Esophagus muscularis mucosa (tissue), 4 donors: ENCODE measurements at regions not wholly inside any gene's neighbourhood (a gene's known extent, or its start where the extent isn't known, plus 50 kb on each side); places are given as distances from the start of the nearest gene placed in this dataset.
"Not testable (repeated sequence)": the region's sequence is repeated elsewhere in the genome, so short reads cannot be mapped to it uniquely, and the experiment has no call there.

Experiments used
- DNase-seq: peaks from one replicate; pipeline ENCODE4 v3.0.0-alpha.2; 2017; ENCODE audit errors: extremely low spot score
- H3K27ac ChIP-seq, 4 donors: fragments of 200-600 bp; sonication (generic); replicated peaks in 1 of 4; 1 replicate in 3 of 4; 2 replicates in 1 of 4; pipeline ENCODE4 v1.5.1; 2016 to 2019; ENCODE audit warnings: mild to moderate bottlenecking in 1 of 4
- H3K27me3 ChIP-seq, 4 donors: fragments of 200-600 bp; sonication (generic); one replicate each; pipeline versions ENCODE4 v1.5.1 to v1.6.0; 2016 to 2019
- H3K36me3 ChIP-seq, 4 donors: fragments of 200-600 bp; sonication (generic); one replicate each; pipeline ENCODE4 v1.5.1; 2016 to 2019
- H3K4me1 ChIP-seq, 4 donors: fragments of 200-600 bp; sonication (generic); one replicate each; pipeline ENCODE4 v1.5.1; 2016 to 2019
- H3K4me3 ChIP-seq, 4 donors: fragments of 200-600 bp; sonication (generic); 1 replicate in 2 of 4; 2 replicates in 2 of 4; pipeline ENCODE4 v1.5.1; 2016 to 2019; ENCODE audit warnings: mild to moderate bottlenecking in 4 of 4, moderate library complexity in 1 of 4
- H3K9me3 ChIP-seq, 4 donors: fragments of 200-600 bp; sonication (generic); 1 replicate in 3 of 4; 2 replicates in 1 of 4; pipeline ENCODE4 v1.5.1; 2016 to 2019
- EP300 ChIP-seq: sonication (generic); formaldehyde crosslinking; IDR thresholded peaks from one replicate; pipeline ENCODE4 v1.6.1; 2017; ENCODE audit warnings: antibody characterized with exemption
- POLR2A ChIP-seq: fragments of 450-650 bp; IDR thresholded peaks from one replicate; pipeline ENCODE4 v1.6.1; 2017; ENCODE audit warnings: antibody characterized with exemption, moderate library complexity, mild to moderate bottlenecking, low read depth
- POLR2AphosphoS5 ChIP-seq, 2 donors: sonication (generic); formaldehyde crosslinking; IDR thresholded peaks; one replicate each; pipeline ENCODE4 v1.6.1; 2017; ENCODE audit warnings: antibody characterized with exemption in 2 of 2
- WGBS: methylation state at CpG from one replicate; pipeline ENCODE4 v1.1.5; 2018; 5-methylcytosine and 5-hydroxymethylcytosine counted together
- intact Hi-C: fragments of 100-400 bp; cut with DNase I; formaldehyde crosslinking; loops from one replicate; pipeline ENCODE4 v1.15.1; 2023
- TF ChIP-seq, protein P1 (sequence below), 3 experiments: fragments of 200-600 bp in 2 of 3; fragments of 450-650 bp in 1 of 3; sonication (generic) in 2 of 3; IDR thresholded peaks; one replicate each; pipeline ENCODE4 v1.5.1; 2017 to 2019; ENCODE audit warnings: antibody characterized with exemption in 3 of 3, mild to moderate bottlenecking in 2 of 3, moderate library complexity in 1 of 3

GRCh38 chr11:69205743-69206612, 50.2 kb downstream of the SMIM38 start:
- no peak for DNase-seq
- TF ChIP-seq POLR2AphosphoS5 (IDR thresholded peaks at IDR 0.05) (no peak), EP300 (no peak), POLR2A (no peak)
- TF ChIP-seq, protein P1, sequence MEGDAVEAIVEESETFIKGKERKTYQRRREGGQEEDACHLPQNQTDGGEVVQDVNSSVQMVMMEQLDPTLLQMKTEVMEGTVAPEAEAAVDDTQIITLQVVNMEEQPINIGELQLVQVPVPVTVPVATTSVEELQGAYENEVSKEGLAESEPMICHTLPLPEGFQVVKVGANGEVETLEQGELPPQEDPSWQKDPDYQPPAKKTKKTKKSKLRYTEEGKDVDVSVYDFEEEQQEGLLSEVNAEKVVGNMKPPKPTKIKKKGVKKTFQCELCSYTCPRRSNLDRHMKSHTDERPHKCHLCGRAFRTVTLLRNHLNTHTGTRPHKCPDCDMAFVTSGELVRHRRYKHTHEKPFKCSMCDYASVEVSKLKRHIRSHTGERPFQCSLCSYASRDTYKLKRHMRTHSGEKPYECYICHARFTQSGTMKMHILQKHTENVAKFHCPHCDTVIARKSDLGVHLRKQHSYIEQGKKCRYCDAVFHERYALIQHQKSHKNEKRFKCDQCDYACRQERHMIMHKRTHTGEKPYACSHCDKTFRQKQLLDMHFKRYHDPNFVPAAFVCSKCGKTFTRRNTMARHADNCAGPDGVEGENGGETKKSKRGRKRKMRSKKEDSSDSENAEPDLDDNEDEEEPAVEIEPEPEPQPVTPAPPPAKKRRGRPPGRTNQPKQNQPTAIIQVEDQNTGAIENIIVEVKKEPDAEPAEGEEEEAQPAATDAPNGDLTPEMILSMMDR (IDR thresholded peaks at IDR 0.05): no peak
- H3K9me3 ChIP-seq: peaks cover 0 to 8% (median 3%) of the 10 kb centered on the region in 4 donors
- intact Hi-C loops: no loop called here
- 85% methylated on average over 28 of the region's 28 CpGs for WGBS
- H3K4me3 ChIP-seq: no peak overlapping the region
- H3K27ac ChIP-seq: no peak overlapping the region
- H3K36me3 ChIP-seq: no peaks in the 10 kb centered on the region
- peaks cover 0 to 12% (median 0%) of the 10 kb centered on the region in 4 donors for H3K27me3 ChIP-seq
- H3K4me1 ChIP-seq: no peaks in the 10 kb centered on the region

DNA sequence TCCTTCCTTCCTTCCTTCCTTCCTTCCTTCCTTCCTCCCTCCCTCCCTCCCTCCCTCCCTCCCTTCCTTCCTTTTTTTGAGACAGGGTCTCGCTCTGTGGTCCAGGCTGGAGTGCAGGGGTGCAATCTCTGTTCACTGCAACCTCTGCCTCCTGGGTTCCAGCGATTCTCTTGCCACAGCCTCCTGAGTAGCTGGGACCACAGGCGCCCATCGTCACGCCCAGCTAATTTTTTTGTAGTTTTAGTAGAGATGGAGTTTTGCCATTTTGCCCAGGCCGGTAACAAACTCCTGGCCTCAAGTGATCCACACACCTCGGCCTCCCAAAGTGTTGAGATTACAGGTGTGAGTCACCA, 50.9 kb downstream of the SMIM38 start:
- H3K4me1 ChIP-seq, H3K9me3 ChIP-seq, H3K4me3 ChIP-seq, H3K27ac ChIP-seq, DNase-seq, H3K36me3 ChIP-seq, intact Hi-C loops: not testable (repeated sequence)
- H3K27me3 ChIP-seq: peaks cover 0 to 12% (median 0%) of the 10 kb centered on the region in 4 donors
- 94% methylated on average over 6 of the region's 7 CpGs for WGBS

GRCh38 chr11:69207165-69207889, 51.6 kb downstream of the SMIM38 start:
- DNase-seq: no peak
- TF ChIP-seq, protein P1 (IDR thresholded peaks at IDR 0.05): no peak
- TF ChIP-seq POLR2AphosphoS5 (IDR thresholded peaks at IDR 0.05) (no peak), EP300 (no peak), POLR2A (no peak)
- Histone ChIP-seq H3K36me3 (no peaks in the 10 kb centered on the region), H3K4me3 (no peak overlapping the region), H3K27ac (no peak overlapping the region), H3K4me1 (peaks cover 0 to 7% (median 0%) of the 10 kb centered on the region in 4 donors), H3K9me3 (peaks cover 0 to 8% (median 3%) of the 10 kb centered on the region in 4 donors), H3K27me3 (peaks cover 0 to 18% (median 0%) of the 10 kb centered on the region in 4 donors)
- 95% methylated on average over 14 of the region's 14 CpGs for WGBS
- intact Hi-C loops: no loop called here

- H3K9me3 ChIP-seq: peaks cover 0 to 8% (median 3%) of the 10 kb centered on the region in 4 donors
- H3K4me3 ChIP-seq: no peak overlapping the region
- no peaks in the 10 kb centered on the region for H3K36me3 ChIP-seq
- 97% methylated on average over 8 of the region's 13 CpGs for WGBS
- intact Hi-C loops: no loop called here
- peaks cover 0 to 7% (median 0%) of the 10 kb centered on the region in 4 donors for H3K4me1 ChIP-seq
- TF ChIP-seq POLR2AphosphoS5 (IDR thresholded peaks at IDR 0.05): no peak
- TF ChIP-seq, protein P1 (IDR thresholded peaks at IDR 0.05): no peak
- TF ChIP-seq POLR2A: no peak
- no peak for TF ChIP-seq EP300
- DNase-seq: no peak
- H3K27me3 ChIP-seq: peaks cover 0 to 25% (median 0%) of the 10 kb centered on the region in 4 donors
- H3K27ac ChIP-seq: no peak overlapping the region
These were observed 52.7 kb downstream of the SMIM38 start for GRCh38 chr11:69208190-69209037.
